K562 (cell line): ENCODE measurements at regions not wholly inside any gene's neighbourhood (a gene's known extent, or its start where the extent isn't known, plus 50 kb on each side); places are given as distances from the start of the nearest gene placed in this dataset.

Experiments used
- CREB1 ChIP-seq, 2 experiments: sonication (generic) in 1 of 2; formaldehyde crosslinking in 1 of 2; IDR thresholded peaks; 2 replicates each; pipeline versions ENCODE4 v1.6.1 to v1.8.0; 2012 to 2022; ENCODE audit warnings: inconsistent platforms in 1 of 2, mild to moderate bottlenecking in 1 of 2, missing genetic modification reagents in 1 of 2, moderate library complexity in 1 of 2
- GABPA ChIP-seq: fragments of 200-800 bp; sonication (Bioruptor generic); conservative IDR thresholded peaks from 2 replicates; pipeline ENCODE4 v1.6.1; 2016; ENCODE audit warnings: low read depth, missing genetic modification characterization, missing compliant biosample characterization
- NFYB ChIP-seq: IDR thresholded peaks from 2 replicates; pipeline ENCODE4 v1.6.1; 2011; ENCODE audit warnings: mild to moderate bottlenecking, moderate library complexity; ENCODE audit not compliant: insufficient read length; ENCODE audit errors: extremely low read depth
- POLR2AphosphoS5 ChIP-seq: IDR thresholded peaks from 2 replicates; pipeline ENCODE4 v1.6.1; 2011; ENCODE audit warnings: mild to moderate bottlenecking, low read depth, low read length, moderate library complexity; ENCODE audit not compliant: control insufficient read depth, insufficient read depth
- RAD21 ChIP-seq, 2 experiments: fragments of 250-450 bp in 1 of 2; fragments of 450-650 bp in 1 of 2; sonication (Bioruptor Pico) in 1 of 2; formaldehyde crosslinking in 1 of 2; IDR thresholded peaks in 1 of 2; conservative IDR thresholded peaks in 1 of 2; 2 replicates each; pipeline versions ENCODE4 v1.4.0 to v1.8.0; 2020 to 2022; ENCODE audit warnings: mild to moderate bottlenecking in 2 of 2, moderate library complexity in 1 of 2
- TF ChIP-seq, protein P1 (sequence below), 3 experiments: IDR thresholded peaks in 2 of 3; conservative IDR thresholded peaks in 1 of 3; 2 replicates each; pipeline ENCODE4 v1.5.1; 2011 to 2012; ENCODE audit warnings: low read length in 3 of 3, mild to moderate bottlenecking in 3 of 3, control low read depth in 2 of 3, improper control_type of control experiment in 1 of 3, inconsistent platforms in 1 of 3, low read depth in 1 of 3, mixed read lengths in 1 of 3, moderate library complexity in 1 of 3; ENCODE audit not compliant: insufficient read depth in 2 of 3

DNA sequence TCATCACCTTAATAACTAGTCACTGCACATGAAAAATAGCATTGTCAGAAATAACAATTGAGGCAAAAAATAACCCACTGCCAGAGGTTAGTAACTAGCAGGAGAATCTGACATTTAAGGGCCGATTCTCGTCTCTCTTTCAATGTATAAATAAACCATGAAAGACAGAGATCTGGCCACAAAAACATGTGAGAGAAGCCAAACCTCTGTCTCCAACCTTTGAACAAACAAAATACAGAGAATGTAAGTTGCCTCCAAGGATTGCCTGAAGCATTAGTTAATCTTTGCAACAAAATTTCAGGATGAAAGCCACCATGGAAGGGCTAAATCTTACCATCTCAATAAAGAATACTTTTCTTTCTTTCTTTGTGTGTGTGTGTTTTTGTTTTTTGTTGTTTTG lies 257.4 kb upstream of the TMTC1 start:
- no peak for TF ChIP-seq CREB1 (IDR thresholded peaks at IDR 0.05)
- TF ChIP-seq CREB1 (CRISPR knock-in tag; IDR thresholded peaks at IDR 0.05) = no peak
- no peak for TF ChIP-seq GABPA (tag)
- TF ChIP-seq, protein P1, sequence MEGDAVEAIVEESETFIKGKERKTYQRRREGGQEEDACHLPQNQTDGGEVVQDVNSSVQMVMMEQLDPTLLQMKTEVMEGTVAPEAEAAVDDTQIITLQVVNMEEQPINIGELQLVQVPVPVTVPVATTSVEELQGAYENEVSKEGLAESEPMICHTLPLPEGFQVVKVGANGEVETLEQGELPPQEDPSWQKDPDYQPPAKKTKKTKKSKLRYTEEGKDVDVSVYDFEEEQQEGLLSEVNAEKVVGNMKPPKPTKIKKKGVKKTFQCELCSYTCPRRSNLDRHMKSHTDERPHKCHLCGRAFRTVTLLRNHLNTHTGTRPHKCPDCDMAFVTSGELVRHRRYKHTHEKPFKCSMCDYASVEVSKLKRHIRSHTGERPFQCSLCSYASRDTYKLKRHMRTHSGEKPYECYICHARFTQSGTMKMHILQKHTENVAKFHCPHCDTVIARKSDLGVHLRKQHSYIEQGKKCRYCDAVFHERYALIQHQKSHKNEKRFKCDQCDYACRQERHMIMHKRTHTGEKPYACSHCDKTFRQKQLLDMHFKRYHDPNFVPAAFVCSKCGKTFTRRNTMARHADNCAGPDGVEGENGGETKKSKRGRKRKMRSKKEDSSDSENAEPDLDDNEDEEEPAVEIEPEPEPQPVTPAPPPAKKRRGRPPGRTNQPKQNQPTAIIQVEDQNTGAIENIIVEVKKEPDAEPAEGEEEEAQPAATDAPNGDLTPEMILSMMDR (IDR thresholded peaks at IDR 0.05 in 2 of 3, conservative IDR thresholded peaks at IDR 0.05 in 1 of 3; ENCODE audit: insufficient read depth in 2 of 3, low read depth in 1 of 3, low read length in 3 of 3) = no peak
- no peak for TF ChIP-seq NFYB
- no peak for TF ChIP-seq RAD21 (CRISPR knock-in tag; conservative IDR thresholded peaks at IDR 0.05 in 1 of 2, IDR thresholded peaks at IDR 0.05 in 1 of 2)
- TF ChIP-seq POLR2AphosphoS5 = no peak
